Endodermal cell (in vitro differentiated cells): ENCODE measurements at regions not wholly inside any gene's neighbourhood (a gene's known extent, or its start where the extent isn't known, plus 50 kb on each side); places are given as distances from the start of the nearest gene placed in this dataset.
A peak's percentile ranks its signal among the peaks of the same experiment; 100 is the strongest.

Experiments used
- DNase-seq: peaks from one replicate; pipeline ENCODE4 v3.0.0-alpha.2; 2017
- H3K27ac ChIP-seq: 2 replicates; pipeline ENCODE4 v1.5.1; 2013; ENCODE audit warnings: mild to moderate bottlenecking, low read depth, low read length, moderate library complexity
- H3K27me3 ChIP-seq: 2 replicates; pipeline ENCODE4 v1.6.1; 2013; ENCODE audit warnings: mild to moderate bottlenecking, low read length, moderate library complexity; ENCODE audit not compliant: insufficient read depth, control insufficient read depth, poor library complexity, severe bottlenecking
- H3K36me3 ChIP-seq: 2 replicates; pipeline ENCODE4 v1.7.0; 2013; ENCODE audit warnings: mild to moderate bottlenecking, low read length, moderate library complexity; ENCODE audit not compliant: control insufficient read depth, insufficient read depth
- H3K4me1 ChIP-seq: one replicate; pipeline ENCODE4 v1.7.0; 2013; ENCODE audit warnings: low read length; ENCODE audit not compliant: control insufficient read depth, insufficient read depth
- H3K4me3 ChIP-seq: 2 replicates; pipeline ENCODE4 v1.5.1; 2013; ENCODE audit warnings: mild to moderate bottlenecking, low read length, moderate library complexity
- H3K9ac ChIP-seq: 2 replicates; pipeline ENCODE4 v1.6.1; 2013; ENCODE audit warnings: mild to moderate bottlenecking, low read length, moderate library complexity; ENCODE audit not compliant: poor library complexity, severe bottlenecking; ENCODE audit errors: extremely low read depth
- H3K9me3 ChIP-seq: 2 replicates; pipeline ENCODE4 v1.6.1; 2013; ENCODE audit warnings: mild to moderate bottlenecking, low read length, moderate library complexity; ENCODE audit not compliant: control insufficient read depth
- H3K27ac Mint-ChIP-seq: 2 replicates; pipeline ENCODE4 v1.8.0; 2020; ENCODE audit warnings: mixed read lengths
- H3K27me3 Mint-ChIP-seq: 2 replicates; pipeline ENCODE4 v1.8.0; 2021; ENCODE audit warnings: mild to moderate bottlenecking, mixed read lengths; ENCODE audit not compliant: insufficient read depth
- H3K36me3 Mint-ChIP-seq: 2 replicates; pipeline ENCODE4 v1.8.0; 2020; ENCODE audit warnings: low read depth, mixed read lengths
- H3K4me1 Mint-ChIP-seq: 2 replicates; pipeline ENCODE4 v1.8.0; 2020; ENCODE audit warnings: mixed read lengths
- H3K4me3 Mint-ChIP-seq: 2 replicates; pipeline ENCODE4 v1.8.0; 2020; ENCODE audit warnings: mild to moderate bottlenecking, moderate library complexity, mixed read lengths
- H3K9me3 Mint-ChIP-seq: 2 replicates; pipeline ENCODE4 v1.8.0; 2020; ENCODE audit warnings: mild to moderate bottlenecking, mixed read lengths
- WGBS, 2 experiments: methylation state at CpG; one replicate each; pipeline versions ENCODE4 v1.1.5 to v1.1.7; 2013; ENCODE audit warnings: missing lambda C conversion rate in 2 of 2, mixed read lengths in 1 of 2; ENCODE audit not compliant: insufficient coverage in 1 of 2, insufficient read length in 1 of 2; 5-methylcytosine and 5-hydroxymethylcytosine counted together
- TF ChIP-seq, protein P1 (sequence below): fragments of 200-600 bp; sonication (generic); conservative IDR thresholded peaks from 2 replicates; pipeline ENCODE4 v1.5.0; 2021; ENCODE audit warnings: antibody characterized with exemption, mild to moderate bottlenecking

DNA sequence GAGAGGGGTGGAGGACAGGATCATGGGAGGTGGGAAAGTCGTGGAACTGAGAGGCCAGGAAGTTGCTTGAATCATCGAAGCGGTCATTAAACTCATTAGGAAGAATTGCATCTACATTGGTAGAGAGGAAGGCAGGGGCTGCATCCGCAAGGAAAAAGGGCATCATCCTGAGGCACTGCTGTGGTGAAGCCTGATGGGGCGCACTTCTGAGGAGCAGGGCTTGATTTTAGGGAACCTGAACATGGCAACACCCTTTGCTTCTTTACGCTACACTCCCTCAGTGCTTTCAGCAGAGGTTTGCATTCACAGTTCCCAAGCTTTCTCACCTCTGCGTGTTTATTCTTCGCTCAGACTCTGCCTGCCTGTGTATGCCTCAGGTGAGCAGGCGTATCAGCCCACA, 352.0 kb upstream of the RAB6C start:
- Mint-ChIP-seq H3K9me3 (no peaks in the 10 kb centered on the region), H3K36me3 (no peaks in the 10 kb centered on the region), H3K4me3 (no peak overlapping the region), H3K27ac (no peak overlapping the region), H3K27me3 (peaks cover 35% of the 10 kb centered on the region), H3K4me1 (no peaks in the 10 kb centered on the region)
- whole genome bisulfite sequencing, 2 experiments, result 84 to 88% methylated on average over 7 to 9 of the region's 9 CpGs
- Histone ChIP-seq H3K4me1 (no peaks in the 10 kb centered on the region), H3K27ac (no peak overlapping the region), H3K4me3 (no peak overlapping the region), H3K9me3 (no peaks in the 10 kb centered on the region), H3K27me3 (peaks cover 7% of the 10 kb centered on the region), H3K36me3 (no peaks in the 10 kb centered on the region), H3K9ac (no peak overlapping the region)
- DNase-seq, result no peak
- TF ChIP-seq, protein P1, sequence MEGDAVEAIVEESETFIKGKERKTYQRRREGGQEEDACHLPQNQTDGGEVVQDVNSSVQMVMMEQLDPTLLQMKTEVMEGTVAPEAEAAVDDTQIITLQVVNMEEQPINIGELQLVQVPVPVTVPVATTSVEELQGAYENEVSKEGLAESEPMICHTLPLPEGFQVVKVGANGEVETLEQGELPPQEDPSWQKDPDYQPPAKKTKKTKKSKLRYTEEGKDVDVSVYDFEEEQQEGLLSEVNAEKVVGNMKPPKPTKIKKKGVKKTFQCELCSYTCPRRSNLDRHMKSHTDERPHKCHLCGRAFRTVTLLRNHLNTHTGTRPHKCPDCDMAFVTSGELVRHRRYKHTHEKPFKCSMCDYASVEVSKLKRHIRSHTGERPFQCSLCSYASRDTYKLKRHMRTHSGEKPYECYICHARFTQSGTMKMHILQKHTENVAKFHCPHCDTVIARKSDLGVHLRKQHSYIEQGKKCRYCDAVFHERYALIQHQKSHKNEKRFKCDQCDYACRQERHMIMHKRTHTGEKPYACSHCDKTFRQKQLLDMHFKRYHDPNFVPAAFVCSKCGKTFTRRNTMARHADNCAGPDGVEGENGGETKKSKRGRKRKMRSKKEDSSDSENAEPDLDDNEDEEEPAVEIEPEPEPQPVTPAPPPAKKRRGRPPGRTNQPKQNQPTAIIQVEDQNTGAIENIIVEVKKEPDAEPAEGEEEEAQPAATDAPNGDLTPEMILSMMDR, result peak; percentile 29

GRCh38 chr2:129636692-129637091, 342.8 kb upstream of the RAB6C start:
- Mint-ChIP-seq H3K4me3 (no peak overlapping the region), H3K9me3 (no peaks in the 10 kb centered on the region), H3K4me1 (no peaks in the 10 kb centered on the region), H3K27me3 (peaks cover 1% of the 10 kb centered on the region), H3K27ac (no peak overlapping the region), H3K36me3 (no peaks in the 10 kb centered on the region)
- no peaks in the 10 kb centered on the region for H3K36me3 ChIP-seq
- no peak for DNase-seq
- no peak overlapping the region for H3K4me3 ChIP-seq
- H3K27ac ChIP-seq, result no peak overlapping the region
- no peak overlapping the region for H3K9ac ChIP-seq
- TF ChIP-seq, protein P1, result no peak
- H3K27me3 ChIP-seq, result no peaks in the 10 kb centered on the region
- WGBS, 2 experiments, result 94 to 96% methylated on average over 8 to 9 of the region's 9 CpGs
- no peaks in the 10 kb centered on the region for H3K4me1 ChIP-seq
- no peaks in the 10 kb centered on the region for H3K9me3 ChIP-seq

- TF ChIP-seq, protein P1, result no peak
- 77% methylated on average over 2 of the region's 2 CpGs; no CpG with 5 or more reads in 1 of the 2 experiments for WGBS, 2 experiments
- Mint-ChIP-seq H3K27me3 (peaks cover 4% of the 10 kb centered on the region), H3K9me3 (no peaks in the 10 kb centered on the region), H3K4me1 (no peaks in the 10 kb centered on the region), H3K27ac (no peak overlapping the region), H3K4me3 (no peak overlapping the region), H3K36me3 (no peaks in the 10 kb centered on the region)
- no peak overlapping the region for H3K4me3 ChIP-seq
- H3K27me3 ChIP-seq, result no peaks in the 10 kb centered on the region
- H3K27ac ChIP-seq, result no peak overlapping the region
- no peak overlapping the region for H3K9ac ChIP-seq
- H3K36me3 ChIP-seq, result no peaks in the 10 kb centered on the region
- no peaks in the 10 kb centered on the region for H3K9me3 ChIP-seq
- no peak for DNase-seq
- no peaks in the 10 kb centered on the region for H3K4me1 ChIP-seq
These were observed 338.1 kb upstream of the RAB6C start for GRCh38 chr2:129641371-129641770.
